HG03457 (cell line): ENCODE measurements at regions not wholly inside any gene's neighbourhood (a gene's known extent, or its start where the extent isn't known, plus 50 kb on each side); places are given as distances from the start of the nearest gene placed in this dataset.
"Not testable (repeated sequence)": the region's sequence is repeated elsewhere in the genome, so short reads cannot be mapped to it uniquely, and the experiment has no call there.

Experiments used
- ATAC-seq: cut with Tn5 transposase; IDR thresholded peaks from one replicate; pipeline ENCODE4 v1.9.1; 2021; ENCODE audit warnings: moderate number of reproducible peaks; ENCODE audit not compliant: unreplicated experiment

DNA sequence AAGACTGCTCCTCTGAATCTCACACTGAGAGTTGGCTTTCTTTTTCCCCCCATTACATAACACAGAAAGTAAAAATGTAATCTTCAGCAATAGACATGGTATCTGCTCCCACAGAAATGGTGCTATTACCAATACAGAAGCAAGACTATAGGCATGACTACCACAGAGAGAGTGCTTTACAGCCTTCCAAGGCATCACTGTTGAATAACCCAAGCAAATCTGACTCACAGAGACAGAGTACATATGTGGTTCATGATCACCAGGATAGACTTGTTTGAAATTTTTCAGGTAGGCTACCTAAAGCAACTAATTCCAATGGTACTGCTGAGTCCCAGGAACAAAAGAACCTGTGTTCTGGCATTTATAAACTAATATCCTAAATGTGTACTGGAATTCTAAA is 1373.4 kb upstream of the C9orf72 start:
- no peak for ATAC-seq

DNA sequence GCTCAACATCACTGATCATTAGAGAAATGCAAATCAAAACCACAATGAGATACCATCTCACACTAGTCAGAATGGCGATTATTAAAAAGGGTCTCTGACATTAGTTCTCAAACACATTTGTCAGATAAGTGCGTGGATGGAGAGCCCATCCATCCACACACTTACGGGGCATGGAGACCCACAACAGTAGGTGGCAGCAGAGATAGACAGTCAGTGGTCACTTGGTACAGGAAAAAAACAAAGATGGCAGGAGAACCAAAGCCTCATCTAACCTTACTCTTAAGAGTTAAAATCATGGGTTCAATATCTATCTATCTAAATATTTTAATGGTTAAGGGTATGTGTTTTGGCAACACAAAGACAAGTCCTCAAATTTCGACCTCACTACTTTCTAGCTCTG is 1378.7 kb upstream of the C9orf72 start:
- no peak for ATAC-seq

DNA sequence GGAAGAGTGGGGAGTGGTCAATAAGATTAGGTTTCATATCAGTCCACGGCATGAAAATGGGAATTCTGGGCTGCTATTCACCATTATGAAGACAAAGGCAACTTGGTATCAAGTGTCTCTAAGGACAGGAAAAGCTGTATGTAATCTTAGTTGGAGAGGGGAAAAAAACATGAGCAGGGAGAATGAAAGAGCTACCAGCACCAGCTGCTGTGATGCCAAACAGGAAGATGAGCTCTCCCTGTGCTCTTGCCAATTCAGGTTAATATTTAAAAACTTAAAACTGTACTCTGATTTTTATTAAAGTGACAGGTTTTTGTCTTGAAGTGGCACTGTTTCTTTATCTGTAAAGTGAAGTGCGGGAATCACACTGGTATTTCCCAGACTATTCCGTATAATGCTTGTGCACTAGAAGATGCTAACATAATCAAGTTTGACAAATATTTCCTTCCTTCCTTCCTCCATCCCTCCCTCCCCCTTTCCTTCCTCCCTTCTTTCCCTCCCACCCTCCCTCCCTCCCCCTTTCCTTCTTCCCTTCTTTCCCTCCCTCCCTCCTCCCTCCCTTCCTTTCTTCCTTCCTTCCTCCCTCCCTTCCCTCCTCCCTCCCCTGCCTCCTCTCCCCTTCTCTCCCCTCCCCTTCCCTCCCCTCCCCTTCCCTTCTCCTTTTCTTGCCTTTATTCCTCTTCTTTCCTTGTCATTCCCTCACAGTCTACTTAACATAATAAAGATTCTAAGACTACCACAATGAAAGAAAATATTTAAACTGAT is 1383.0 kb upstream of the C9orf72 start:
- no peak for ATAC-seq

DNA sequence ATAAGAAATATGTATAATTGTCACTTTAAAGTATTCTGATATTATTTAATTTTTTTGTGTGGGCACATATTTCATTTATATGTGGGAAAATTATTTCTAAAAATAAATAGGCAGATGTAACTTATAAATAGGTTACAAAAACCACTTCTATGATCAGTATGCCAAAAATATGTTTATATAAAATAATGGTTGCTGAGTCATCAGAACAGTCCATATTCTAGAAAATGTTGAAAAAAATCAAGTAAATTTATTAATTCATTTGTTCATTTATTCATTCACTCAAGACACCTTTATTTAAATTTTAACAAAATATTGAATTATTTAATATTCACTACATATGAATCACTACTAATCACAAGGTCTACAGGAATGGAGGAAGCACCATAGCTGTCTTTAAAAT is 1387.3 kb upstream of the C9orf72 start:
- ATAC-seq, result no peak

DNA sequence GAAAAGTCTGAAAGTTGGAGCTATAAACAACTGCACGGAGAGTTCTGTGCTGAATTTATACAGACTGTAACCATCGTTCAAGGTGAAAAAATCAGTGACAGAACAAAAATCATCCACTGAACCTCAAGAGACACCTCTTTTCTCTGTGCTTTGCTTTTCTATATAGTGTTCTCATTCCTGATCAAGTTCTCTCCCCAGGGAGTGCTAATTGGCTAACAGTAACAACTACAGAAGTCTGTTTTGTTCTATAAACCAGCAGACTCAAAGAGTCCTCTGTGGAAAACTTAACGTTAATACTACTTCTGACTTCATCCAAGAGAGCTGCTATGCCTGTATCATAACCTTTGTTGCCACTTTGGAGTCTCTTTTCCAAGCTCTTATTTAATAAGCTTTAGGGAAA is 1388.3 kb upstream of the C9orf72 start:
- no peak for ATAC-seq

DNA sequence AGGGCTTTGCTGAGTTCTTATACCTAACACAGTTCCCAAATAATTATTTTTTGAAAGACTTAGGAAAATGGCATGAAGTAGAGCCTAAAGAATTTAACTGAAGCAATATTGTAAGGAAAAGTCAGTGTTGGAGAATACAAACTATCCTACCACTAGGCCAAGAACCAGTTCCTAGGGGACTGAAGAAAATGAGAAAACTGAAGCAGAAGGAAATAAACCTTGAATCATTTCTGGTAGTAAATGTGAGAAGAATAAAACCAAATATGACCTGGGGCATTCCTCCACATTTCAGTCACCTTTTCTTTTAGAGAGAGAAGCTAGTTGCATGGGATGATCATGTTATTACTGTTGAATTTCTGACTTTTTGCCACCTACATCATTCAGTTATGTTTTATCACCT is 1393.9 kb upstream of the C9orf72 start:
- ATAC-seq, result no peak

DNA sequence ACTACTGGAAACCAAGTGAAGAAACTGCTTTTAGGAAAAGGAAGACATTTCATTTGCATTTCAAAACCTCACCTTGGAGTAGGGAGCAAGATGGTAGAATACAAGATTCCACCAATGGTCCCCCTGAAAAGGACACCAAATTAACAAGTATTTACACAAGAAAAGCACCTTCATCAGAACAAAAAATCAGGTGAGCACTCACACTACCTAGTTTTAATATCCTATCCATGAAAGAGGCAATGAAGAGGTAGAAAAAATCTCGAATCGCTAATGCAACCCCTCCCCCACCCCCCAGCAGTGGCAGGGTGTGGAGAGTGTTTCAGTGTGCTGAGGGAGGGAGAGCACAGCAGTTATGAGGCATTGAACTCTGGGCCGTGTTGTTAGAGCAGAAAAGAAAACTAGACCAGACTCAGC is 1397.0 kb upstream of the C9orf72 start:
- ATAC-seq, result no peak

DNA sequence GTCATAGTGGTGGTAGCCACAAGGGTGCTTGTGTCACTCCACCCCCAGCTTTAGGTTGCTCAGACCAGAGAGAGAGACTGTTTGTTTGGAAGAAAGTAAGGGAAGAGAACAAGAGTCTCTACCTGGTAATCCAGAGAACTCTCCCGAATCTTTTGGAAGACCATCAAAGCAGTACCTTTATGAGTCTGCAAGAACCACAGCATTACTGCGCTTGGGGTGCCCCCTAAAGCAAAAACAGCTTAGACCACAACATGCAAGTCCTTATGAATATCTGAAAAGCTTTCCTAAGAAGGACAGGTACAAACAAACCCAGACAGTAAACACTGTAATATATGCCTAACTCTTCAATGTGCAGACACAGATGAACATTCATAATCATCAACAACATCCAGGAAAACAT is 1398.6 kb upstream of the C9orf72 start:
- no peak for ATAC-seq

DNA sequence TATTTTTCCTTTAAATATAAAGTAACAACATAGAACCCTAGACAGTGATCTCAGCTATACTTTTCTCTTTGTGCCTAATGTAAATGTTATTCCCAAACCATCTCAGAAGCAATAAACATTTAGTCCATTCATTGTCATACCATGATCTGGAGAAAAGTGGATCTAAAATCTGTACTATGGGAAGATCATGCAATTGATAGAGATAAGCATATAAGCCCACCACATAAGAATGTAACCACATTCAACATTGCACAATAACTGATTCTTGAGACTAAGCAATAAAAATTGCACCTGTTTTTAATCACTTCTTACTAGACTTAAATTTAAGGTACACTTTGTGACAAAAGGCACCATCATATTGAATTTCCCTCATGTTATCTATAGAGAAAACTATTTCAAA is 1403.0 kb upstream of the C9orf72 start:
- ATAC-seq, result no peak

GRCh38 chr9:28976684-28977083 is 1403.4 kb upstream of the C9orf72 start:
- ATAC-seq, result no peak

- no peak for ATAC-seq
Measured at GRCh38 chr9:28981129-28981528, 1407.8 kb upstream of the C9orf72 start.

DNA sequence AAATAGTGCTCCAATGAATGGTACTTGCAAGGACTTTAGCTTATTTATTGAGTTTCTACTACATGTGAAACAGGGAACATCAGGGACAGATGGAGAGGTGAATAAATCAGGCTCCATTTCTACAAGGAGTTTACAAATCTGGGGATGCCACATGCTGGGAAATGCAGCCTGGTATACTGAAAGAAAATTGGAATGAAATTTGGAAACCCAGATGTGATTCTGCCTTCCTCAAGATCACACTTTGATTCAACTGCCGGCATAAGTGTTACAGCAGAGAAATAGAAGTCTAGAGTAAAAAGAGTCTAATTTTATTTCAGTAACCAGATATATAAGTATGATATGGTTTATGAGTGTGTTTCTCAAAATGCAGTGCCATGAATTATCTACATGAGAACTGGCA is 1408.4 kb upstream of the C9orf72 start:
- no peak for ATAC-seq

- no peak for ATAC-seq
Measured at GRCh38 chr9:28984016-28984415, 1410.7 kb upstream of the C9orf72 start.

- ATAC-seq, result not testable (repeated sequence)
Measured at GRCh38 chr9:28990009-28990408, 1416.7 kb upstream of the C9orf72 start.

- no peak for ATAC-seq
Measured at GRCh38 chr9:28999057-28999456, 1425.8 kb upstream of the C9orf72 start.

DNA sequence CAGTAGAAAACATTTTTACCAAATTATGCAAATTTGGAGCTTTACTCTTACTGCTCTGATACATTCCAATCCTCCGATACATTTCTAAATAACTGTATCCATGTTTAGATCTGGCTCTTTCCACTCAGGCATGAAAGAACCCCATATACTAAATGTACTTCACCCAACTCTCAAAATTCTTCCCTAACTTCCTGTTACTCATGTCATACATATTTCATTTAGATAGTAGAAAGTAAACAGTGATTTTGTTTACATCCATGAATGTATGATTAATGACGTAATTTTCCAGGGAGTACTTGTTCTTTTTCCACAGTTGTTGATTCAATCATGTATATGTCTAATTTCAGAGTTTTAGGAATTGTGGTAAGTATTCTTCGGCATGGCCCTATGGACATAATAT is 1426.5 kb upstream of the C9orf72 start:
- no peak for ATAC-seq

DNA sequence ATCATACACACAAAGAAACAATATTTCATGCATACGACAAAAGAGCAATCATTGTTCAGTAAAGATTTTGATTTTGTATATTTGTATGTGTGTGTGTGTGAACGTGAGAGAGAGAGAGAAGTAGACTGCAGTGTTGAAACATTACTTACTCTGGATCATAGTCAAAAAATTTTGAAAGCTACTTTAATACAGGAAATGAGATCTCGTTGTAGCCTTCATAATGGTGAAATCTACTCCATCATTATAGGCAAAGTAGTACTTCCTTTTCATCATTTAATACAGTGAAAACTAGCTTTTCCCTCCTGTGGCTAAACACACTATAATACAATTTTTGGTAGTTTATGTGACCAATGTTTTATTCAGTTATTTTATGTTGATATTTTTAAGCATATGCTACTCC is 1427.7 kb upstream of the C9orf72 start:
- no peak for ATAC-seq

DNA sequence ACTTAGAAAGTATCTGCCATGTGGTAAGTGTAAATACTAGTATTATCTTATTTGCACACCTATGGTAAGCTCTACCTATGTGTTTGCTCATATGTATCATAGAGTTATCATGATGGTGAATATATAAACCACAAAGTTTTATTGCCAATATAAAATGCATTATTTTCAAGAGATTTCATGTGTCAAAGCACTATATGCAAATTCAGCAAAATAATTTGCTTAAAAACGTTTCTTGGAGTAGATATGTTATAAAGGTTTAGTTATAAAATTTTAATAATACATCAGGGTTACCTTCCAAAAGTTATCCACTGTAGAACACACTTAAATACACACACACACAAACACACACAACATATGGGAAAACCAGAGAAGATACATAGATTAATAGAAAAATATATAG is 1431.7 kb upstream of the C9orf72 start:
- no peak for ATAC-seq

DNA sequence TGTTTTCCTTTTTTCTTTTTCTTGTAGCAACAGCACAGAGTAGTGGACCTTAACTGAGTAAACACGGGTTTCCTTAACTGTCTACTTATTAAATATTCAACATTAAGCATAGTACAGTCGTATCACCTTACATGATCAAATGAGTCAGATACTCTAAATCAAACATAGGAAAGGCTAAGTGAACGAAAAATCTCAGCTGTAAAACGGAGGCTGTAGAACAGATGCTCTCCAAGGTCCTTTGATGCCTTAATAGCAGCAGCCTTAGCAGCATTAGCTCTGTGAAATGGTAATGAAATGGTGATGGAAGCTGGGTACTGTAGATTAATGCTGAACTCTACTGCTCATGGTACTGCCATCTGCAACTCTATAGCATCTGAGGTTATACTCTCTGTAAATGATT is 1433.3 kb upstream of the C9orf72 start:
- ATAC-seq, result no peak

DNA sequence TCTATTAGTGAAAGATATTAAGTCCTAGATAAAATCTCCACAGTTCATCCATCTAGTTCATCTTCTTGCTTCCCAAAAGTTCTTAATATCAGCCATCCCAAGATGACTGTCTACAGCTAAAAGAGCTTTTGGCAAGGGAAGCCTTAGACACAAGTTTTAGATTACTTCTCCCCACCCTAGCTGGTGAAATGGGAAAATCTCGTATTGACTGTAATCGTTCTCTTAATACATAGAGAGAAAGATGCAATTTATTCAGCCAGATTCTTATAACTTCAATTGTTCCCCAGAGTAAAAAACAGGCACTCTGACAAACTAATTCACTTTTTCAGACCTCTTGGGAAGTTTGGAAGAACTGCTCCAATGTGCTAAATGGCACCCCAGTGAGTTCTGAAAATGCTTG is 1439.6 kb upstream of the C9orf72 start:
- no peak for ATAC-seq

GRCh38 chr9:29021632-29022031 is 1448.4 kb upstream of the C9orf72 start:
- no peak for ATAC-seq

GRCh38 chr9:29038332-29038731 is 1465.1 kb upstream of the C9orf72 start:
- ATAC-seq, result no peak

DNA sequence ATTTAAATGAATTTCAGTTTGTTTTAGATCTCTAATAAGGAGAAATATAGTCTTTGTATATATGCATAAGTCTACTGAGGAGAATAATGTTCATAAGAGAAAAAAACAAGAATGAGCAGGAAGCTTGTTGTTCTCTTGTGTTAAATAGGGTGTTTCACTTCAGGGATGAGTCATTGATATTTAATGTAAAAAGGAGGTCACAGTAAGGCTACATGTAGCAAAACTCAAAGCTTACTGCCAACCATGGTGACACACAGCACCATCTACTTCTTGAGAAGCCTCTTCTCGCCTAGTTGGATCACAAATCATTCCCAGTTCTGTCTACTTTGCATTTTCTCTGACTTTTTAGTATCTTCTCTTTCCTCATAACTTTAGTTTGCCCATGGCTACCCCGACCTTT is 1466.0 kb upstream of the C9orf72 start:
- no peak for ATAC-seq
